H7 (cell line): ENCODE measurements at regions not wholly inside any gene's neighbourhood (a gene's known extent, or its start where the extent isn't known, plus 50 kb on each side); places are given as distances from the start of the nearest gene placed in this dataset.

Experiments
- DNase-seq: peaks from one replicate; pipeline ENCODE4 v3.0.0; 2012
- H3K27me3 ChIP-seq: 2 replicates; pipeline ENCODE4 v1.6.0; 2011; ENCODE audit warnings: mild to moderate bottlenecking, low read length; ENCODE audit not compliant: control insufficient read depth, insufficient read depth
- H3K36me3 ChIP-seq: replicated peaks from 2 replicates; pipeline ENCODE4 v1.5.1; 2011; ENCODE audit warnings: low read length; ENCODE audit not compliant: control insufficient read depth, insufficient read depth
- H3K4me3 ChIP-seq: 2 replicates; pipeline ENCODE4 v1.5.1; 2011; ENCODE audit warnings: low read depth, mild to moderate bottlenecking, control low read depth, low read length, moderate library complexity; ENCODE audit not compliant: insufficient read depth

DNA sequence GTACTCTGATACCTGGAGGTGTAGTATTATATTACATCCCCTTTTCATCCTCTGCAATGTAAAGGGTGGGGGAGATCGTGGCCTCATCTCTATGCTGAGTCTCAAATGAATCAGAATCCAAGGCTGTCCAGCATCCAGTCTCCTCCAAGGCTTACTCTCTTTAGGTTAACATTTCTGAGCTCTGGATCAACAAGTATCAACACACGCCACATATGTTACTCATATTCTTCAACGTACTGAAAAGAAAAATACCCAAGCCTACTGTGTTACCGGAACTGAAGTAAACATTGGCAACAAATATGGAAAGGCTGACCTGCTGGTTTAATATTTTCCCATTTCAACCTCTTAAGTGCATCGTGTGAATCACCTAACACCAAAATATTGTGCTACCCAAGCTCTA lies 241.8 kb downstream of the GAS1 start:
- DNase-seq, result no peak
- Histone ChIP-seq H3K36me3 (no peaks in the 10 kb centered on the region), H3K27me3 (no peaks in the 10 kb centered on the region), H3K4me3 (no peak overlapping the region)

DNA sequence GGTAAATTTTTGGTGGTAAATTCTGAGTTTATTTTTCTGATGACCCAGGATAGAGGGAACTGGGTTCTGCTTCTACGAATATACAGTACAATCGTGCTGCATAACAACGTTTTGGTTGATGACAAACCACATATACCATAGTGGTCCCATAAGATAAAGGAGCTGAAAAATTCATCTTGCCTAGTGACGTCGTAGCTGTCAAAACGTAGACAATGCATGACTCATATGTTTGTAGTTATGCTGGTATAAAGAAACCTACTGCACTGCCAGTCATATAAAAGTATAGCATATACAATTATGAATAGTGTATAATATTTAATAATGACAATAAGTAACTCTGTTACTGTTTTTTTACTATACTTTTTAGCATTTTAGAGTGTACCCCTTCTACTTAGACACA lies 244.0 kb downstream of the GAS1 start:
- DNase-seq, result no peak
- no peaks in the 10 kb centered on the region for H3K27me3 ChIP-seq
- no peaks in the 10 kb centered on the region for H3K36me3 ChIP-seq
- no peak overlapping the region for H3K4me3 ChIP-seq

DNA sequence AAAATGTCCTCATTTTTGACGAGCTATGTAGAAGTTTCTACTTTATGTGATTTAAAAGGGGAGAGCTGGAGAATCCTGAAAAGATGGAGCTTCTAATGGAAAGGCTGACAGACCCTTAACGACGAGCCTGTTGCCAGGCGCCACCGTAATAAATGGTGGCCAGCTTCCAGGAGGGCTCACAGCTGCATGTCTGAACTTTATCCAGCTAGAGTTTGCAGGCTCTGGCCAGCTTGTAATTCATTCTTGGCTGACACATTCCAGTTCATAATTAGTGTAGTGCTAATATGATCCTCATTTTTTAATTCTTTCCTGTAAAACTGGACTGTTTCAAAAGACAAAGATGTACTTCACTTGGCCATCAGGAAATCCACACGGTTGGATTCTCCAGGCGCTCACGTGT lies 246.7 kb downstream of the GAS1 start:
- Histone ChIP-seq H3K36me3 (no peaks in the 10 kb centered on the region), H3K4me3 (no peak overlapping the region), H3K27me3 (no peaks in the 10 kb centered on the region)
- no peak for DNase-seq

DNA sequence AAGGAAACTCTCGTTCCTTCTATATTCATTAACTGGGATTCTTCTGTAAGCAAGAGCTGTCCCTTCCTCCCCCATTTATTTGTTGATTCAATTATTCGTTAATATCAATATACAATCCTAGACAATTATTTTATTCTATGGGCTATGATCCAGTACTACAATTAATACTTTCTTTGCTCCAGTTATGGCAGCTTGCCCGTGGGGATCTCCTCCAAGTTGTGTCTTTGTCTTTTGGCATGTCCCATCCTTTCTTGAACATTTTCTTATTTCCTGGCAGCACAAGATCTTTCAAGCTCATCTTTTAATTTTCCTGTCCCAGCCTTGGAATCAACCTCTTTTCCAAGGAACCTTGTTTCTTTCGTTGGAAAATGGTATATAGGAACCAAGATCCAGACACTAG lies 249.3 kb downstream of the GAS1 start:
- H3K4me3 ChIP-seq, result no peak overlapping the region
- H3K36me3 ChIP-seq, result no peaks in the 10 kb centered on the region
- no peak for DNase-seq
- H3K27me3 ChIP-seq, result no peaks in the 10 kb centered on the region

DNA sequence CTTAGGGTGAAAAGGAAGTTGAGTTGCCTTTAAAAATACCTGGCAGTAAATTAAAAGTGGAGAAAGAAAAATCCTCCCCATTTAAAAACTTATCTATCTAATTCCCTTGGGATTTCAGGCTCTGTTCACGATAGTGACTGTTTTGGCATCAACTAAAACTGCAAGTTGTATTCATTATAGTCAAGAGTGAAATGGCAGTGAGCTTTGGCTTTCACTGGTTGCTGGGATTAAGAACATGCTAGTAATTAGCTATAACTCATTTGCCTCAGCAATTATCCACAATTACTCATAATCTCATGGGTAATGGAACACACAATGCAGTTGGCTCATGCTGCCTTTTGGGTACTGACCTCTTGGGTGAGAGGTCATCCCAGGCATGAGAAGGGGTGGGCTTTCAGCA lies 250.1 kb downstream of the GAS1 start:
- H3K36me3 ChIP-seq, result no peaks in the 10 kb centered on the region
- H3K4me3 ChIP-seq, result no peak overlapping the region
- DNase-seq, result no peak
- H3K27me3 ChIP-seq, result no peaks in the 10 kb centered on the region

DNA sequence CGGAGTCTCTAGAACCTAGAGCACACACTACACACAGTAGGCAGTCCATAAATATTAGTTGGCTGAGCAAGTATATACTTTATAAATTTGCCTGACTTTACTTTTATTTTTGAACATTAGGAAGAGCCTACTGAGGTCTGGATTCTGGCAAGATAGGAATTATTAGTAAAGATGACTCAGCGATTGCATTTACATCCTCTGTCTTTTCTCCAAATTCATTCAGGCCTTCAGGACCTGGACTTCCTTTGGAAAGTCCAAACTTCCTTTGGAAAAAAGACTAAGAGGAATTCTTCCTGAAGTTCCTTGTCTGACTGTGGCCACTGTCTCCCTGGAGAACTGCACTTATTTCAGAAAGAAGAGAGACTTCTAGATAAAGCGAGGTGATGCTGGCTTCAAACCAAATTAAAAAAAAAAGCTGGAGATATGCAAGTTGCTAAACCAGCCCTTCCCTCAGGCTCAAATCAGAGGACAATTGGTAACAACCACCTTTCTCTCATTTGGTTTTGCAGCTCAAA lies 251.3 kb downstream of the GAS1 start:
- no peak overlapping the region for H3K4me3 ChIP-seq
- DNase-seq, result no peak
- H3K27me3 ChIP-seq, result no peaks in the 10 kb centered on the region
- H3K36me3 ChIP-seq, result no peaks in the 10 kb centered on the region

DNA sequence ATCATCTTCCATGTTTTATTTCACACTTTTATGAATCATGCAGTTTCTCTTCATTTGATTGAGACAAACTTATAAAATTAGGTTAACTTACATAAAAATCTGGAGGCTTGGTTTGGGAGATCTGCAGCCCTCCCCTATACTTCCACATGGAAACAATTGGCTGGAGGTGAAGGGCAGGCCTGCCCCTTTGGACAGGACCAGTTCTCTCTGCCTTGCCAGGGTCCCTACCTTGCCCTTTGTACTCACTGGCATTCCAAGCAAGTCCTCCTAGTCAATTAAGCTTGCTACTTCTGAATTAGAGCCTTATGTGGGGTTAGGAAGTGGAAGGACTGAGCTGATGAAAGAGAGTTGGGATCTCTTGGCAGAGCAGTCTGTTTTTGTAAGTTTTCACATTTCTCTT lies 257.3 kb downstream of the GAS1 start:
- H3K36me3 ChIP-seq, result no peaks in the 10 kb centered on the region
- DNase-seq, result peak; percentile 9
- H3K27me3 ChIP-seq, result no peaks in the 10 kb centered on the region
- no peak overlapping the region for H3K4me3 ChIP-seq

DNA sequence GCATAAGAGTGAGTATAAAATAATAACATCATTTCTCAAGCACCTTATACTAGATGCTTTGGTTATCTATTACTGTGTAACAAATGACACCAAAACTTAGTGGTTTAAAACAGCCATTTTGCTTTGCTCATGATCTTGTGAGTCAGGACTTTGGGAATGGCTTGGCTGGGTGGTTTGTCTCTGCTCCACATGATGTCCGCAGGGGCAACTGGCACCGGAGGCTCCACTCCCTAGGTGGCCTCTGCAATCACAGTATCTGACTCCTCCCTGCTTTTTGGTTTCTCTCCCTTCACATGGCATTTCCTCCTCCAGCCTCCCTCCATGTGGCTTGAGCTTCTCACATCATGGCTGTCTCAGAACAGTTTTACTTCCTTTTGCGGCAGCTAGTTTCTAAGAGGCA lies 259.5 kb downstream of the GAS1 start:
- no peak overlapping the region for H3K4me3 ChIP-seq
- H3K27me3 ChIP-seq, result no peaks in the 10 kb centered on the region
- no peaks in the 10 kb centered on the region for H3K36me3 ChIP-seq
- DNase-seq, result peak; percentile 7

DNA sequence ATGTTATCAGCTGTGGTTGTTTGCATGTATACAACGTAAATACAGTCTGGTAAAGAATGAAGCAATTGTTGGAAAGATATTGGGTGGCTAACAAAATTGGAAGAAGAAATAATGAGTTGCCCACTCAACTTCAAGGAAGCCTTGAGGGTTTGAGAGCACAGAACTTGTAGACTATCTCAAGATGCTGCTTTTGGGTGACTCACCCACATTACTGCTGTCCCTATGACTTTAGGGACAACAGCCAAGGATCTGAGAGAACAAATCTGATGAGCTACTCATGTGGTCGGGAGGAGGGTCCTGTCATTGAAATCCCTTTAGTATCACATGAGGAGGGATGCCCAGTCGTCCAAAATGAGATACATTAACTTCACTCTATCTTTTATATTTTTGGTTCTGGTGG lies 261.8 kb downstream of the GAS1 start:
- Histone ChIP-seq H3K27me3 (no peaks in the 10 kb centered on the region), H3K4me3 (no peak overlapping the region), H3K36me3 (no peaks in the 10 kb centered on the region)
- no peak for DNase-seq

DNA sequence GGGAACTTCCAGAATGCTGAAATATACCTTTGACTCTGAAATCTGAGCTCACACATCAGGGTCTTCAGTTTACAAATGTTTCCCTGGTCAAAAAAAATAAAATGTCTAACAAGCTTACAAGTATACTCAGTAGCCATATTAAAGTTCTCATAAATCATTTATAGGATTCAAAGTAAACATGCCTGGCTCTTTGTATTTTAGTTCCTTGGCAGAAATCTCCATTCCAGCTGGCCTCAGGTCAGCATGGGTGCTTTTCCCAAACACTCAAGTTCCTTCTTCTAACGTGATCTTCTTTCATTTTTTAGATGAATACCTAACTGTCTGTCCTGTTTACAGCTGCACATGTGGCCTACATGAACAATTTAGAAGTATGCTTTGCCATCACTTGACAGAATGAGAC lies 263.2 kb downstream of the GAS1 start:
- Histone ChIP-seq H3K4me3 (no peak overlapping the region), H3K36me3 (no peaks in the 10 kb centered on the region), H3K27me3 (no peaks in the 10 kb centered on the region)
- no peak for DNase-seq

DNA sequence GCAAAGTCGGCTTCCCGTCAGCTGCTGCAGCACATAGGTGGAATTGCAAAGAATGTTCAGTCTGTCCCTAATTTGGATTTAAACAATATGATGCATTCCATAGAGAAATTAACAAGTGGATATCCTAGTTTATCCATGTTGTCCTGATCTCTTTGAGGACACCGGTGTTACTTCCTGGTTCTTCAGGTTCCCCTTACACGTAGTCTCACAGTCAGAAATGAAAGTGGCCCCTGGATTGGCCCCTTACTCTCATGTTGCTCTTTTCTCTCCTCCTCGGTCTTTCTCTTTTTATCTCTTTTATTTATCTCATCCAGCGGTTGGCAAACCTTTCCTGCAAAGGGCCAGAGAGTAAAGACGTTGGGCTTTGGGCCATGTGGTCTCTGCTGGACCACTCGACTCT lies 265.1 kb downstream of the GAS1 start:
- no peak overlapping the region for H3K4me3 ChIP-seq
- no peak for DNase-seq
- no peaks in the 10 kb centered on the region for H3K27me3 ChIP-seq
- no peaks in the 10 kb centered on the region for H3K36me3 ChIP-seq

DNA sequence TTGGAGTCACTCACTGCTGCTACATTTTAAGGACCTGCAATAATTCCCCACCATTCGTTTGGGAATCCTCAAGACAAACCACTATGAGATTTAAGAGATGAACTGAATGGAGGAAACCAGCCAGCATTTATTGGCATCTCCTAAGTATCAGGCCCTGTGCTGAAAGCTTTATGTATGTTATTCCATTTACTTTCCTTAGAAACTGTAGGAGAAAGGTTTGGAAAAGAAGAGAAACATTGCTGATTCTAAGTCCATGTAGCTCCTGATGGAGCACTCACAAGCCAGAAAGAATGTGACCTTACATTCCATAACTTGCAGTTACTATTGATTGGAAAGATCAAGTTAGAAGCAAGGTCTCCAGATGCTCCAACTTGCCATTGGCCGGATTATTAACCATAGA lies 267.4 kb downstream of the GAS1 start:
- DNase-seq, result no peak
- H3K4me3 ChIP-seq, result no peak overlapping the region
- no peaks in the 10 kb centered on the region for H3K36me3 ChIP-seq
- no peaks in the 10 kb centered on the region for H3K27me3 ChIP-seq

DNA sequence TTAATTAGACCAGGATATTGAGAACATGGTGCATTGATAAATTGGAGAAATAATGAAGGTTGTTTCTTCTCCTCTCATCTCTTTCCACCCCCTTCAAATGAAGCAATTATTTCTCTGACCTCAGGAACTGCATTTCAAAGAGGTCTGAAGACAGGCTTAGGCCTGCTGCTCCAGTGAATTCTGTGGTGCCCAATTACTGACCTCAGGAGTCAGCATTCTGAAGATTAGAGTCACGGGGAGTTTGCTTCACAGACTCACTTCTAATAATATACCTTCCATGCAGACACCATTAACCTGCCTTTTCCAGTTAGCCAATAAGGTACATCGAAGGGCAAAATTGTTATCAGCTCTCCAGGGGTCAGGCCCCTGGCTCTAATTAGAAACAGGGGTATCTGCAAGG lies 270.9 kb downstream of the GAS1 start:
- Histone ChIP-seq H3K27me3 (no peaks in the 10 kb centered on the region), H3K36me3 (no peaks in the 10 kb centered on the region), H3K4me3 (no peak overlapping the region)
- DNase-seq, result no peak

DNA sequence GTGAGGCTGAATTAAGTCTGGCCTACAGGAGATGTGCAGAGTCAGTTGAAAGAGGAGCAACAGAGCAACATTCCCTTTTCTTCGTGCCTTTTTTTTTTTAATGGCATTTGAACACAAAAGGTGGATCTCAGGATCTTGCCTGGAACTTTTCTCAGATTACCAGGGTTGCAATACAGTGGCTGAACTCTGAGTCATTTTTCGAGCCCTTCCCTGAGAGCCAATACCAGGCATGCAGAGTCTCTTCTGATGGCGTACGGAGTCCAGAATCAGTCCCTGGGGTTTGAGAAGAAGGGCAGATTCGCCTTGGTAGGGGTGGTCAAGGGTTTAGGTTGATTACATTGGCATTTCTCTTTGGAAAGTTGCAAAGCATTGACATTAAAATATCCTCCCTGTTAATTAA lies 271.5 kb downstream of the GAS1 start:
- Histone ChIP-seq H3K27me3 (no peaks in the 10 kb centered on the region), H3K4me3 (no peak overlapping the region), H3K36me3 (no peaks in the 10 kb centered on the region)
- no peak for DNase-seq

DNA sequence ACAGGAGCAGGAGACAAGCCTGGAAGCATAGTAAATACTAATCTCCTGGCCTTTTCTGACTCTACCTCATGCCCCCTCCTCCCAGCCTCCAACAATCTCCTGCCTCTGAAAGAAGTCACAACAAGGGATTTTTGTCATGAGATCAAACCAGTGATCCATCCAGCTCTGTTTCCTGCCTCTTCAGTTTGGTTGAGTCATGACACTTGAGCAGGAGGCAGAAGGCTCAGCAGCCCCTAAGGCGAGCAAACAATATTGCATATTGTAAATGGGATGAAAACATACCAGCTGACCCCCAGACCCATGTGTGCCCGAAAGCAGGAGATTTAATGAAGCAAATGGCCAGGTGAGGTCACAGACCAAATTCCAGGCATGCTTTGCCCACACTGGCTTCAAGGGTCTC lies 272.8 kb downstream of the GAS1 start:
- DNase-seq, result no peak
- H3K4me3 ChIP-seq, result no peak overlapping the region
- H3K36me3 ChIP-seq, result no peaks in the 10 kb centered on the region
- H3K27me3 ChIP-seq, result no peaks in the 10 kb centered on the region

DNA sequence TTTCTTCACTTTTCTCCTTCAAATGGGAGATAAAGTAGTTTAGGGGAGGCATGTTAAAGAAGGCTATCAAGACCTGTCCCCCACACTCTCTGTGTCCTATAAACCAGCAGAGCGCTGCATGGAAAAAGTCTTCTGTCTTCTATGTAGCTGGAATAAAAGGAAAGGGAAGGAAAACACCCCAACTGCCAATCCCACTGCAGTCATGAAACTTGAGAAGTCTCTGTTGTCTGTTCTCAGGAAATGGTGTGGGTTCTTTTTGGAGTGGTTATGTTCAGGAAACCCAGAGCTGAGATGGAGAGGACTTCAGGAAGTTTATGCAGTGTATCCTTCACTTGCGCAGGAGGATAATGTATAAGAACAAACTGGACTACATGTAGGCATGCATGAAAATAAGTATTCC lies 274.3 kb downstream of the GAS1 start:
- DNase-seq, result no peak
- no peaks in the 10 kb centered on the region for H3K36me3 ChIP-seq

More for the DNA sequence above, 274.3 kb downstream of the GAS1 start:
- no peaks in the 10 kb centered on the region for H3K27me3 ChIP-seq
- no peak overlapping the region for H3K4me3 ChIP-seq
